Heart left ventricle (tissue), 16 donors: ENCODE measurements at regions not wholly inside any gene's neighbourhood (a gene's known extent, or its start where the extent isn't known, plus 50 kb on each side); places are given as distances from the start of the nearest gene placed in this dataset.
"Not testable (repeated sequence)": the region's sequence is repeated elsewhere in the genome, so short reads cannot be mapped to it uniquely, and the experiment has no call there.

Experiments
- ATAC-seq, 4 donors: fragments of 200-7000 bp; cut with Tn5 transposase; one replicate each; pipeline ENCODE4 v1.9.1; 2020 to 2022; ENCODE audit warnings: moderate library complexity in 4 of 4, mild to moderate bottlenecking in 3 of 4, moderate number of reproducible peaks in 1 of 4
- DNase-seq, 5 donors: peaks; one replicate each; pipeline ENCODE4 v3.0.0-alpha.2; 2020
- H3K27ac ChIP-seq, 12 donors: fragments of 200-600 bp; sonication (generic) in 4 of 12; one replicate each; pipeline versions ENCODE4 v1.5.0 to v1.8.0; 2016 to 2022; ENCODE audit warnings: mild to moderate bottlenecking in 2 of 12
- H3K27me3 ChIP-seq, 9 donors: fragments of 200-600 bp; sonication (generic) in 2 of 9; one replicate each; pipeline versions ENCODE4 v1.5.1 to v1.8.0; 2016 to 2022; ENCODE audit warnings: mild to moderate bottlenecking in 3 of 9
- H3K36me3 ChIP-seq, 9 donors: fragments of 200-600 bp; sonication (generic) in 2 of 9; one replicate each; pipeline versions ENCODE4 v1.5.0 to v1.8.0; 2018 to 2022; ENCODE audit warnings: mild to moderate bottlenecking in 2 of 9
- H3K4me1 ChIP-seq, 12 donors: fragments of 200-600 bp; sonication (generic) in 4 of 12; one replicate each; pipeline versions ENCODE4 v1.5.0 to v1.8.0; 2016 to 2022; ENCODE audit warnings: mild to moderate bottlenecking in 3 of 12
- H3K4me3 ChIP-seq, 12 donors: fragments of 200-600 bp; sonication (generic) in 4 of 12; one replicate each; pipeline versions ENCODE4 v1.5.0 to v1.8.0; 2017 to 2022; ENCODE audit warnings: mild to moderate bottlenecking in 9 of 12, moderate library complexity in 4 of 12
- H3K9me3 ChIP-seq, 12 donors: fragments of 200-600 bp; sonication (generic) in 4 of 12; one replicate each; pipeline versions ENCODE4 v1.5.0 to v1.8.0; 2016 to 2022; ENCODE audit warnings: mild to moderate bottlenecking in 1 of 12
- POLR2A ChIP-seq, 2 donors: fragments of 450-650 bp; IDR thresholded peaks; one replicate each; pipeline ENCODE4 v1.6.1; 2017; ENCODE audit warnings: antibody characterized with exemption in 2 of 2, mild to moderate bottlenecking in 2 of 2, moderate library complexity in 2 of 2
- WGBS, 4 donors: extraction: QIAGEN DNeasy Blood & Tissue Kit in 2 of 4; methylation state at CpG; one replicate each; pipeline versions ENCODE4 v1.1.5 to v1.1.7; 2013 to 2018; 5-methylcytosine and 5-hydroxymethylcytosine counted together
- intact Hi-C, 10 donors: fragments of 100-400 bp; cut with DNase I; formaldehyde crosslinking; loops; one replicate each; pipeline versions ENCODE4 v1.11.1 to v1.14.2; 2022
- TF ChIP-seq, protein P1 (sequence below), 12 donors: fragments of 200-600 bp; sonication (generic) in 4 of 12; IDR thresholded peaks; one replicate each; pipeline versions ENCODE4 v1.5.0 to v1.8.0; 2018 to 2022; ENCODE audit warnings: antibody characterized with exemption in 12 of 12, mild to moderate bottlenecking in 5 of 12
- donor health status: ischemic (EF 13 %, LVEDD 7.1; RV severe dilation, severe dysfunction).
- donor health status: healthy with polysubstance abuse.
- donor health status: DM: no; HTN: yes; CAD: no.
- donor health status: DM: no; HTN: no; CAD: no.
- donor health status: ischemic (EF 25% LVEDD 6.9; RV normal size, moderate dysfunction).
- donor health status: ischemic (EF 25% LVEDD 5.7; RV mildly dilated, moderate dysfunction).
- donor health status: healthy.
- donor health status: DM: yes; HTN: yes; CAD: no.
- donor health status: ischemic (EF 35%, LVEDD 5.7; RV mildly dilated, moderate dysfunction).
- donor health status: nonischemic (EF 11% LVEDD 7.7; RV severe dilation, severe dysfunction).
- donor health status: DM: yes; HTN: yes; CAD: no.
- donor health status: PGD.
- donor health status: ischemic (EF 29% LVEDD 5.4; RV normal size, mild dysfunction).
- donor health status: nonischemic (EF 23%, LVEDD 6.1; RV moderate dilation, normal function).

- Histone ChIP-seq H3K36me3 (no peaks in the 10 kb centered on the region), H3K9me3 (peaks cover 0 to 7% (median 0%) of the 10 kb centered on the region in 12 donors), H3K27ac (no peak overlapping the region), H3K4me1 (no peaks in the 10 kb centered on the region), H3K4me3 (no peak overlapping the region), H3K27me3 (no peaks in the 10 kb centered on the region)
- DNase-seq = no peak
- intact Hi-C loops = no loop called here
- 76 to 85% (median 81%) methylated on average over 6 of the region's 6 CpGs for WGBS, 4 donors
- ATAC-seq = no peak
- TF ChIP-seq POLR2A (IDR thresholded peaks at IDR 0.05) = no peak
- TF ChIP-seq, protein P1, sequence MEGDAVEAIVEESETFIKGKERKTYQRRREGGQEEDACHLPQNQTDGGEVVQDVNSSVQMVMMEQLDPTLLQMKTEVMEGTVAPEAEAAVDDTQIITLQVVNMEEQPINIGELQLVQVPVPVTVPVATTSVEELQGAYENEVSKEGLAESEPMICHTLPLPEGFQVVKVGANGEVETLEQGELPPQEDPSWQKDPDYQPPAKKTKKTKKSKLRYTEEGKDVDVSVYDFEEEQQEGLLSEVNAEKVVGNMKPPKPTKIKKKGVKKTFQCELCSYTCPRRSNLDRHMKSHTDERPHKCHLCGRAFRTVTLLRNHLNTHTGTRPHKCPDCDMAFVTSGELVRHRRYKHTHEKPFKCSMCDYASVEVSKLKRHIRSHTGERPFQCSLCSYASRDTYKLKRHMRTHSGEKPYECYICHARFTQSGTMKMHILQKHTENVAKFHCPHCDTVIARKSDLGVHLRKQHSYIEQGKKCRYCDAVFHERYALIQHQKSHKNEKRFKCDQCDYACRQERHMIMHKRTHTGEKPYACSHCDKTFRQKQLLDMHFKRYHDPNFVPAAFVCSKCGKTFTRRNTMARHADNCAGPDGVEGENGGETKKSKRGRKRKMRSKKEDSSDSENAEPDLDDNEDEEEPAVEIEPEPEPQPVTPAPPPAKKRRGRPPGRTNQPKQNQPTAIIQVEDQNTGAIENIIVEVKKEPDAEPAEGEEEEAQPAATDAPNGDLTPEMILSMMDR (IDR thresholded peaks at IDR 0.05) = no peak
Observed at GRCh38 chr7:53628775-53629174, 593.3 kb downstream of the POM121L12 start.

GRCh38 chr7:53635251-53635650, 599.8 kb downstream of the POM121L12 start:
- intact Hi-C loops, H3K36me3 ChIP-seq, DNase-seq, H3K4me3 ChIP-seq, H3K27me3 ChIP-seq, H3K27ac ChIP-seq, H3K4me1 ChIP-seq, ATAC-seq: not testable (repeated sequence)
- peaks cover 0 to 27% (median 4%) of the 10 kb centered on the region in 12 donors for H3K9me3 ChIP-seq
- 82 to 90% (median 88%) methylated on average over 1 to 5 of the region's 5 CpGs for WGBS, 4 donors

GRCh38 chr7:53638517-53638916, 603.1 kb downstream of the POM121L12 start:
- no peak for ATAC-seq
- H3K27ac ChIP-seq = no peak overlapping the region
- no peak for TF ChIP-seq POLR2A (IDR thresholded peaks at IDR 0.05)
- TF ChIP-seq, protein P1 (IDR thresholded peaks at IDR 0.05) = no peak

DNA sequence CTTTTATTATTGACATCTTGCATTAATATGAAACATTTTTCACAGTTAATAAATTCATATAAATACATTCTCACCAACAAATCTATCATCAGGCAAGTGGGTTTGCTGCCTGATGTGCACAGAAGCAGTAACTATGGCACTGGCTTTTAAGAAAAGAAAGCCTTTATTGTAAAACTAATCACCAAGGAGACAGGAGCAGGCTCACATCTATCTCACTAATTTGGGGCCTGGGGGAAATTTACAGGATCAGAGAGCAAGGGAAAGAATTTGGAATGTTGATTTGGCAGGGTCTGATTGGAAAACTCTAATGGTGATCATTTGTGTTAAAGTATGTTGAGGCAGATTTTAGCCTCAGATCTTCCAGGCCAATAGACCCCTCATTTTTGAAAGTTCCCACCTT, 605.7 kb downstream of the POM121L12 start:
- Histone ChIP-seq H3K36me3 (no peaks in the 10 kb centered on the region), H3K4me3 (no peak overlapping the region), H3K4me1 (no peaks in the 10 kb centered on the region), H3K27me3 (no peaks in the 10 kb centered on the region), H3K9me3 (peaks cover 0 to 10% (median under 1%) of the 10 kb centered on the region in 12 donors), H3K27ac (no peak overlapping the region)
- ATAC-seq (no peak), DNase-seq (no peak)
- intact Hi-C loops = no loop called here
- no peak for TF ChIP-seq POLR2A (IDR thresholded peaks at IDR 0.05)
- TF ChIP-seq, protein P1 (IDR thresholded peaks at IDR 0.05) = no peak

More at GRCh38 chr7:53638517-53638916, 603.1 kb downstream of the POM121L12 start:
- Histone ChIP-seq H3K4me3 (no peak overlapping the region), H3K4me1 (no peaks in the 10 kb centered on the region), H3K27me3 (no peaks in the 10 kb centered on the region), H3K9me3 (peaks cover 0 to 27% (median 4%) of the 10 kb centered on the region in 12 donors), H3K36me3 (no peaks in the 10 kb centered on the region)
- no peak for DNase-seq
- intact Hi-C loops = no loop called here

DNA sequence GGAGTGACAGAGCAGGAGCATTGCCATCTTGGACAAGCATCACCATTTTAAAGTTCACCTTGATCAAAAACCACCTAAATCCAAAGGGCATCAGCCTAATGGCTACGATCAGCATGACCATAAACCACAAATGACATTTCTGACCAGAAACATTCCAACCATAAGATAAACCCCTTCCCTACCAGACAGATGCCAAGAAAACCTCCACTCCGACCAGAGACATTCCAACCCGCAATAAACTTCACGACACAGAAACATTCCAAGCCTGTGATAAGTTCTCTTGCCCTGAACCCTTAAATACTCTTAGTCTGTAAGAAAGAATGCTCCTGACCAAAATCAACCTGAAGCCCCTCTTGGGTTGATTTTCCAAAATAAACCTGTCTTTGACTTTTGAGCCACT, 606.9 kb downstream of the POM121L12 start:
- no peaks in the 10 kb centered on the region for H3K27me3 ChIP-seq
- intact Hi-C loops = no loop called here
- H3K27ac ChIP-seq = no peak overlapping the region
- 53 to 64% (median 57%) methylated on average over 4 of the region's 4 CpGs for WGBS, 4 donors
- H3K9me3 ChIP-seq = peaks cover 0 to 6% (median 0%) of the 10 kb centered on the region in 12 donors
- no peaks in the 10 kb centered on the region for H3K4me1 ChIP-seq
- TF ChIP-seq POLR2A (IDR thresholded peaks at IDR 0.05) = no peak
- TF ChIP-seq, protein P1 (IDR thresholded peaks at IDR 0.05) = no peak
- no peak overlapping the region for H3K4me3 ChIP-seq
- DNase-seq = no peak
- no peak for ATAC-seq
- no peaks in the 10 kb centered on the region for H3K36me3 ChIP-seq
